RPMI7951 (cell line): ENCODE measurements at regions not wholly inside any gene's neighbourhood (a gene's known extent, or its start where the extent isn't known, plus 50 kb on each side); places are given as distances from the start of the nearest gene placed in this dataset.
A peak's percentile ranks its signal among the peaks of the same experiment; 100 is the strongest.

Source experiments
- DNase-seq: peaks from one replicate; pipeline ENCODE4 v3.0.0-alpha.2; 2012; ENCODE audit warnings: low read depth

DNA sequence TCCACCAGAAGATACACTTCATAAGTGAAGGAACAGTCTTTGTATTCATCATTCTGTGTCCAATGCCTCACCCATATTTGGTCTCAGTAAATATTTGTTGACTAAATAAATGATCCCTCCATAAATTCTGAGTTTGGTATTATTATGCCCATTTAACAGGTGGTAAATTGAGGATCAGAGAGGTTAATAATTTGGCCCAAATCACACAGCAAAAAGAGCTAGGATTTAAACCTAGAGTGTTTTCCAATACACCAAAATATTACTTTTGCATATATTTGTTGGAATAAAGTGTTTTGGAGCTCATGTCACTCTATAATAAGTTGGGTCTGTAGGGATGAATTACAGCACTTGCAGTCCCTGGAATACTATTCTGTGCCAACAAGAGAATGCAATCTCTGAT is 470.3 kb downstream of the ARHGEF28 start:
- DNase-seq: no peak

DNA sequence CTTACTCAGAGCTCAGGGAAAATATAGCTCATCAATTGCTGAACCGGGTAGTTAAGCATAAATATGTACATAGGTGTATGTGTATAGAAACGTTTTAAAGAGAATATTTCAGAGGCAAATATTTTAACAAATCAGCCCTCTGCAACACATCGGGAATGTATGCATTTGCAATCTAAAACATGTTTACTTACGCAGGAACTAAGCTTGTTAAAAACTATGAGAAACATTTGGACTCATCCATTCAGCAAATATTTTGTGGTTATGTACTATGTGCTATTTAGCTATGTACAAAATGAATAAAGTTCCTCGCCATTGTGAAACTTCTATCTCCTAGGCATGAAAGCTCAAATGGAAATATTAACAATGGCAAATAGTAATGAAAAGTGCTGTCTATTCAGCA is 469.9 kb downstream of the ARHGEF28 start:
- no peak for DNase-seq

DNA sequence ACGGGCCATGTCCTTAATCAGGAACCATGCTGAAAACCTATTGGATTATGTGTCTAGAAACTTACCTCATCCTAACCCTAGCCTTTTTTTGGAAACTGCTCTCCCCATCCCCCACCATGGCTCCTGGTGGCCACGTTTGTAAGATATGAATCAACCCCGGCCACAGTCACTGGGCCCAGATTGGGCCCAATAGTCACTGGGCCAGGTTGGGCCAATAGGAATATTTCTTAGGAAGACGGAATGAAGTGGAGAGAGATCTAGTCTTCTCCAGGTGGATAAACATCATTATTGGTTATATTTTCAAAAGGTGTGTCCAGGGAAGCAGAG is 468.7 kb downstream of the ARHGEF28 start:
- DNase-seq: no peak

DNA sequence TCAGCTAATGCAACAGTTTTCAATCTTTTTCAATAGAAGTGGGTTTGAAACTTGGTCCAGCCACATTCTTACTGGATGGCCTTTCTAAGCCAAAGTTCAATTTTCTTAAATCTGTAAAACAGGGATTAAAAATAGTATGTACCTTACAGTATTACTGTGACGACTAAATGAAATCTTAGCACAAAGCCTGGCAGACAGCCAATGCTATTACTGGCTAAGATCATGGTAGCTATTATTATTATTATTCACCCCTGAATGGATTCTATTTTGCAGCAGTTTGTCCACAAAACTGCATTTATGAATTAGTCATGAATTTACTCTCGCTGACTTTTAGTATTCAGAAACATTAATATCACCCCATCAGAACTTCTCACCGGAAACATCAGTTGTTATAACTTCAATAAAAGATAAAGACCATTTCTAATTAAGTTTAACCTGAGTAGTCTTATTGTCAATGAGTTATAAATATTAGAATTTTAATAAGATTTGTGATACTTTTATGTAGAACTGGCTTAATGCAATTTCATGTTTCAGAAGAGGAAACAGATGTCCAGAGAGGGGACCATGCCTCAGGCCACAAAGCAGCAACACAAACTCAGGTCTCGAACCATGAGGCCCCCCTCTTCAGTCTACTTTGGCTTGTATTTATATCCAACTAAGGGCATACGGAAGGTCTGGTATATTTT is 468.2 kb downstream of the ARHGEF28 start:
- DNase-seq: no peak

DNA sequence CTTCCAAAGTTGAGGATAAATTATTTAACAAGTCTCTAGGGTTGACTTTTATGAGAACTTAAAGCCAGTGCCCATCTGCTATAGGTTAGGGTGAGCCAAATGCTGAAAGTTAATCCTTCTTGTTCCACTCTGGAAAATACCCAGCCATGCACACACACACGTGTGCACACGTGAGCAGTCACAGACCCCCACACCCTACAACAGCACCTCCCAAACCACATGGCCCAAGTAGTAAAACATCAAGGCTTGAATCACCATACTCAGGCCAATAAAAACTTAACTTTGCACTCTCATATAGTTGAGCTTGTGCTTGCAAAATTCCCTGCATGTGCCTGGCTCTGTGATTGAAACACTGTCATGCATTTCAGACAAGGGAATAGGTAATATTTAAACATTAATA is 467.6 kb downstream of the ARHGEF28 start:
- DNase-seq: no peak

GRCh38 chr5:74092766-74093165 is 466.8 kb downstream of the ARHGEF28 start:
- no peak for DNase-seq

DNA sequence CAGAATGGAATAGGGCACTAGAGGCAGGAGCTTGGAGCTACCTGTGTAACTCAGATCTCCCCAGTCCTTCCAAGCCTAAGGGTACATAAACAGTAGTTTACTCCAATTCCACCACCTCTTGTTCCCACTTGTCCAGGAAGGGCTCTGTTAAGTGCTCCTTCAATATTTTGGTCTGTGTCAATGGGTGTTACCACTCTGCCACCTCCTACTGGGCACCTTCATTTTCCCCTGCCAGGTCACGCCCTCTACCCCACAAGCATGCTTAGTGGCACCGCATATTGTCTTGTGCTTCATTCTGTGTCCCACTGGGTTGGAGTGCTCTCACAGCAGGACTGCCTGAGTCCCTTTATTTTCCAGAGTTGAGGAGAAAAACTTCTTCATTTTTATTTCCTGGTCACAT is 459.8 kb downstream of the ARHGEF28 start:
- DNase-seq: no peak

DNA sequence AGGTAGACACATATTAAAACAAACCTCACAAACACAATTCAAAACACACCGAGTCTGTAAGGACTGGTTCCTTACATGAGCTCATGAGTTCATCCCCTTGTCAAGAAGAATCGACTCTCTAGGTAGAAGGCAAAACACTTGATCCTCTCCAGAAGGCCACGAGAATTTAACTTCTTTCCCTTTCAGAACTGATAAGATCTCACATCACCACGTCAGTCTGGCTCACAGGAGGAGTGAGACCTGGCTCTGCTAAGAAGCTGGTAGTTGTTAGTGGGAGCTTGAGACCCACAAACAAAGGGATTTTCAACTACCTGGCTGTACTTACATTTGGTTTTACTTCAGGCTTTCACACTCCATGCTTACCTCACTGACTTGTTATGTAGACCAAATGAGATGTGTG is 459.2 kb downstream of the ARHGEF28 start:
- no peak for DNase-seq

GRCh38 chr5:74083096-74083791 is 457.2 kb downstream of the ARHGEF28 start:
- DNase-seq: no peak

DNA sequence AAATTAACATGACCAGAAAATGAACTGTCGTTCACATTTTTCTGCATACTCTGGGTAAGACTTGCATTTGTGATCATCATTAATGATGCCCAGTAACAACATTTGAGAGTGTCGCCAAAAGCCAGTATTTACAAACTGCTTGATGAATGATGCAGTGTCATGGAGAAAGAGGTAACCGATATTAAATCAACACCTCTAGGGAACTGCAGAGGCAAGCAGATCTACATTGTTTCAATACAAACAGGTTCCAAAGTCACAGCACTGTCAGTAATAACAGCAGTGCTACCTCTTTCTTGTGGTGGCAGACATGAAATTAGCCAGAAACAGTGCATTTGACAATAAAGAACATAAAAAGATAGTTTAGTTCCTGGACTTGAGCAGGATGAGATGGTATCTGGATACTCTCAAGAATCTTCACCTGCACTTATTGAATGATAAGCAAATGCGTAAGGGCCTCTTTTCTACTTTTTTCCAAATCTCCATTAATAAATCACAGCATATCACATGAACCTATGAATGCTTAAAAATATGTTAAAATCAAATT is 456.6 kb downstream of the ARHGEF28 start:
- no peak for DNase-seq

GRCh38 chr5:74081126-74081525 is 455.1 kb downstream of the ARHGEF28 start:
- DNase-seq: no peak

- DNase-seq: no peak
Observed at GRCh38 chr5:74079971-74080556, 454.1 kb downstream of the ARHGEF28 start.

DNA sequence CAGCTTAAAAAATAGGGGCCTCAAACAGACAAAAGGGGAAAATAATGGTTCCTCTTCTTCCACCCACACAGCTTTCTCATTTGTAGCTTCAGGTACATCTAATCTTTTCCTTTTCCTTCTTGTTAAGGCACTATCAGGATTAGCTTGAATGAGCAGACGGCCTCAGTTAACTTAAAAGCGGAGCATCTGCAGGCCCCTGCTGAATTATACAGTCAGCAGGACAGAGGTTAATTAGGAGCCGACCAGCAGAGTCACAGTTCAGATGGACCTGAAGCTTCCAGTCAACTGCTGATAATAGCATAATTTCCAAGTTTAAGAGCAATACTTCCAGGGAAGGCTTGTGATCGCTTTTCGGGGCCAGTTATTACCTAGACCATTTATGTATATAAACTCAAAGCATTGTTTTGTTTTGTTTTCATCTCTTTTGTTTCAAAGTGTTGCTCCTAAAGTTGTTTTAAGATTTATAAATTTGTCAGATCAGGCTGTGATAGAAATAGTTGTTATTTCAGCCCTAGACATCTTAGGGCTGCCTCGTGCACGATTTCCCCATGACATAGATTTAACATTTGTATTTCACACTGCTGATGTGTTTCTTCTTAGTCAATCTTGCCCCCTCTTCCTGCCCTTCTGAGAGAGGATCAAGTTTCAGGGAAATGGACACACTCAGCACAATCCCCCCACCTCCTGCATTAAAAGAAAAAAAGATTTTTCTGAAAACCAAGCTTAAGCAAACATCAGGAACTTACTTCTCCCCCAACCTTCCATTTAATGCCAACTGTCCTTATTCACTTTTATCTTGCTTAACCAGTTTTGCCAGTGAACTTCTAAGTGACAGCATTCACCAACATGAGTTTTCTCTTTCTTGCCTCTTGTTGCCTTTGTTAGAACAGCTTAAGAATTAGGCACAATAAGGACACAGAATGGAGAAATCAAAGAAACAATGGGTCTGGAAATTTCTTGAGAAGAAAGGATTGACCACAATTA is 449.8 kb downstream of the ARHGEF28 start:
- DNase-seq: no peak

DNA sequence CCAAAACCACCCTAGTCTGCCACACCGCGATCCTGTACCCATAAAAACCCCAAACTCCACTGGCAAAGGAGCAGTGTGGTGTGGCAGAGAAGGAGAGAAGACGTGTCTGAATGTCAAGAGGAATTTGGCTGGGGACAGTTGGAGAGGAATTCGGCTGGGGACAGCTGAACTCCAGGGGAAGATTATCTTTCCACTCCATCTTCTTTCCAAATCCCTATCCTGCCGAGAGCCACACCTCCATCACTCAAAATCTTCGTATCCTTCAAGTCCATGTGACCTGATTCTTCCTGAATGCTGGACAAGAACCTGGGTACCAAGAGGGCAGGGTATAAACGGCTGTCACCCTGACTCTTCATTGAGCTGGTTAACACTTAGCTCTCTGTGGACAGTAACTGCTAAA is 448.1 kb downstream of the ARHGEF28 start:
- no peak for DNase-seq

GRCh38 chr5:74073257-74073656 is 447.3 kb downstream of the ARHGEF28 start:
- no peak for DNase-seq

GRCh38 chr5:74072646-74073045 is 446.6 kb downstream of the ARHGEF28 start:
- no peak for DNase-seq

- DNase-seq: no peak
Observed at GRCh38 chr5:74070766-74071165, 444.8 kb downstream of the ARHGEF28 start.

GRCh38 chr5:74069741-74070140 is 443.7 kb downstream of the ARHGEF28 start:
- DNase-seq: no peak

- no peak for DNase-seq
Observed at GRCh38 chr5:74067748-74068541, 441.9 kb downstream of the ARHGEF28 start.

GRCh38 chr5:74064911-74065310 is 438.9 kb downstream of the ARHGEF28 start:
- DNase-seq: no peak

GRCh38 chr5:74064225-74064624 is 438.2 kb downstream of the ARHGEF28 start:
- DNase-seq: peak; percentile 16
